ENCODE measurements at regions not wholly inside any gene's neighbourhood (a gene's known extent, or its start where the extent isn't known, plus 50 kb on each side); places are given as distances from the start of the nearest gene placed in this dataset.

DNA sequence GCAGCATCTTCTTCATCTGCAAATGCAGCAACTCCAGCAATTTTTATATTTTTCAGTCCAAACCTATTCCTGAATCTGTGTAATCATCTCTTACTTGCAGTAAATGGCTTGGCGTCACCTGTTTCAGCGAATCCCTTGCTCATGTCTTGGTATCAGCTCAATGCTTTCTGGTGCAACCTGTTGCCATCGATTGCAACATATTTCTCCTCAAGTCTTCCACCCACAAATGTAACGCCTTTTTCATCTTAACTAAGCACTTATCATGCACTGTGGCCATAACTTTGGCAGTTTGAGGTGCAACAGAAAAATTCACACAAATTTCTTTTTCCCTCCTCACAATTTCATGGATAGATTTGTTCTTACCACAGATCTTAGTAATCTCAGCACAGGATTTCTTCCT lies 168.3 kb downstream of the HERPUD2 start:
- TF ChIP-seq, protein P1, sequence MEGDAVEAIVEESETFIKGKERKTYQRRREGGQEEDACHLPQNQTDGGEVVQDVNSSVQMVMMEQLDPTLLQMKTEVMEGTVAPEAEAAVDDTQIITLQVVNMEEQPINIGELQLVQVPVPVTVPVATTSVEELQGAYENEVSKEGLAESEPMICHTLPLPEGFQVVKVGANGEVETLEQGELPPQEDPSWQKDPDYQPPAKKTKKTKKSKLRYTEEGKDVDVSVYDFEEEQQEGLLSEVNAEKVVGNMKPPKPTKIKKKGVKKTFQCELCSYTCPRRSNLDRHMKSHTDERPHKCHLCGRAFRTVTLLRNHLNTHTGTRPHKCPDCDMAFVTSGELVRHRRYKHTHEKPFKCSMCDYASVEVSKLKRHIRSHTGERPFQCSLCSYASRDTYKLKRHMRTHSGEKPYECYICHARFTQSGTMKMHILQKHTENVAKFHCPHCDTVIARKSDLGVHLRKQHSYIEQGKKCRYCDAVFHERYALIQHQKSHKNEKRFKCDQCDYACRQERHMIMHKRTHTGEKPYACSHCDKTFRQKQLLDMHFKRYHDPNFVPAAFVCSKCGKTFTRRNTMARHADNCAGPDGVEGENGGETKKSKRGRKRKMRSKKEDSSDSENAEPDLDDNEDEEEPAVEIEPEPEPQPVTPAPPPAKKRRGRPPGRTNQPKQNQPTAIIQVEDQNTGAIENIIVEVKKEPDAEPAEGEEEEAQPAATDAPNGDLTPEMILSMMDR (IDR thresholded peaks at IDR 0.05; ENCODE audit: borderline replicate concordance, insufficient read depth, low read depth, low read length), result no peak
- H3K4me3 ChIP-seq (ENCODE audit: low read depth, low read length), result no peak overlapping the region

DNA sequence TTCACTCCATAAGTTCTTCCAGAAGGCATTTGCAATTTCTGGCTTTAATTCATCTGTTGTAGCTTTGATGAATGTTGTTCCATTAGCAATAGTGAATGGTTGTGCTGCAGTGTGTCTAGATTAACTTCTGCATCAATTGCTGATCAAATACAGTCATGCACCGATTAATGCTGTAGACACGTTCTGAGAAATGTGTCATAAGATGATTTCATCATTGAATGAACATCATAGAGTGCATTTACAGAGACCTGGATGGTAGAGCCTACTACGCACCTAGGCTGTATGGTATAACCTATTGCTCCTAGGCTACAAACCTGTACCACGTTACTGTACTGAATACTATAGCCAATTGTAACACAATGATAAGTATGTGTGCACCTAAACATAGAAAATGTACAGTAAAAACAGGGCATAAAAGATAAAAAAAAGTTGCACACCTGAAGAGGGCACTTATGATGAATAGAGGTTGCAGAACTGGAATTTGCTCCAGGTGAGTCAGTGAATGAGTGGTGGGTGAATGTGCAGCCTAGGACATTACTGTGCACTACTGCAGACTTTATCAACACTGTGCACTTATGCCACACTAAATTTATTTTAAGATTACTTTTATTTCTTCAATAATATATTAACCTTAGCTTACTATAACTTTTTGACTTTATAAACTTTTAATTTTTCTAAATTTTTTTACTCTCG lies 170.7 kb downstream of the HERPUD2 start:
- TF ChIP-seq, protein P1 (IDR thresholded peaks at IDR 0.05; ENCODE audit: borderline replicate concordance, insufficient read depth, low read depth, low read length), result no peak
- no peak overlapping the region for H3K4me3 ChIP-seq (ENCODE audit: low read depth, low read length)

DNA sequence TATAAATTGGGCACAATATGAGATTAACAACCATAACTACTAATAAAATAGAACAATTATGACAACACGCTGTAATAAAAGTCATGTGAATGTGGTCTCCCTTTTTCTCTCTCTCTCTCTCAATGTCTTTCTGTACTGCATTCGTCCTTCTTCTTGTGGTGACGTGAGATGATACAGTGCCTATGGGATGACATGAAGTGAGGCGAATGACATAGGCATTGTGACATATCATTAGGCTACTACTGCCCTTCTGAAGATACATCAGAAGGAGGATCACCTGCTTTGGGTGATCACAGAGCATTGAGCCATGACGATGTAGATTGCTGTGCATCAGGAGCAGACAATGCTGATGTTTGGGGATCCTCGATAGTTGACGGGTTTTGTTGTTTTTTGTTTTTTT lies 171.6 kb downstream of the HERPUD2 start:
- TF ChIP-seq, protein P1 (IDR thresholded peaks at IDR 0.05; ENCODE audit: borderline replicate concordance, insufficient read depth, low read depth, low read length), result no peak
- no peak overlapping the region for H3K4me3 ChIP-seq (ENCODE audit: low read depth, low read length)

DNA sequence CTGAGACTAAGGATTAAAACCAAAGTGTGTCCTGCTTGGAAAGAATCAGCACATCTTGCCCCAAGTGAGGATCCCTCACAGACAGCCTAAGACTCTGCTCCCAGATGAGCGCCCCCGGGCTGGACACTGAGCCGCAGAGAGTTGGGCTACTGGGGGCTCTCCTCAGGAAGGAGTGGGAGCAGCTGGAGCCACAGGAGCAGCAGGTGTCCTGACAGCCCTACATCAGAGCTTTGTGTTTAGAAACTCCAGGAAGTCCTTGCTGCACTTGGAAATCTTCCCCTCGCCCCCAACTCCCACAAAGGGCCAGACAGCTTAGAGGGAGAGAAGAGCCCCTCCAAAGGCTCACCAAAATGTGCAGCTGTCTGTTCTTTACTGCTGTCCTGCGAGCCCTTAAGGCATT lies 172.2 kb downstream of the HERPUD2 start:
- no peak overlapping the region for H3K4me3 ChIP-seq (ENCODE audit: low read depth, low read length)
- TF ChIP-seq, protein P1 (IDR thresholded peaks at IDR 0.05; ENCODE audit: borderline replicate concordance, insufficient read depth, low read depth, low read length), result no peak

DNA sequence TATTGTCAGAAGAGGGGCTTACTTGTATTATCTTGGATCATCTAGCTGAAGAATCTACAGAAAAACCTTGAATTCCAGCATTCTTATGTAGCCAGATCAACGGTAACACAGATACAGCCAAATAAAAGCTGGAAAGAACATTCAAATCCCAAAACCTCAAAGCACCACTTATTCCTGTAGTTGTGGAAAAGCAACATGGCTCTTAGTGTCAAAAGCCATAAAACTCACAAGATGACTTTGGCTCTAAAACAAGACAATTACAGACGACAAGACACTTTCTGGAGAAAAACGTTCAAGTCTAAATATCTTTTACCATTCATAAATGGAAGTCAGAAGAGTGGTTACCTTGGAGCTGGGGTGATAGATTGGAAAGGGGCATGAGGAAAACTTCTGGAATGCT lies 173.0 kb downstream of the HERPUD2 start:
- no peak overlapping the region for H3K4me3 ChIP-seq (ENCODE audit: low read depth, low read length)
- TF ChIP-seq, protein P1 (IDR thresholded peaks at IDR 0.05; ENCODE audit: borderline replicate concordance, insufficient read depth, low read depth, low read length), result no peak

DNA sequence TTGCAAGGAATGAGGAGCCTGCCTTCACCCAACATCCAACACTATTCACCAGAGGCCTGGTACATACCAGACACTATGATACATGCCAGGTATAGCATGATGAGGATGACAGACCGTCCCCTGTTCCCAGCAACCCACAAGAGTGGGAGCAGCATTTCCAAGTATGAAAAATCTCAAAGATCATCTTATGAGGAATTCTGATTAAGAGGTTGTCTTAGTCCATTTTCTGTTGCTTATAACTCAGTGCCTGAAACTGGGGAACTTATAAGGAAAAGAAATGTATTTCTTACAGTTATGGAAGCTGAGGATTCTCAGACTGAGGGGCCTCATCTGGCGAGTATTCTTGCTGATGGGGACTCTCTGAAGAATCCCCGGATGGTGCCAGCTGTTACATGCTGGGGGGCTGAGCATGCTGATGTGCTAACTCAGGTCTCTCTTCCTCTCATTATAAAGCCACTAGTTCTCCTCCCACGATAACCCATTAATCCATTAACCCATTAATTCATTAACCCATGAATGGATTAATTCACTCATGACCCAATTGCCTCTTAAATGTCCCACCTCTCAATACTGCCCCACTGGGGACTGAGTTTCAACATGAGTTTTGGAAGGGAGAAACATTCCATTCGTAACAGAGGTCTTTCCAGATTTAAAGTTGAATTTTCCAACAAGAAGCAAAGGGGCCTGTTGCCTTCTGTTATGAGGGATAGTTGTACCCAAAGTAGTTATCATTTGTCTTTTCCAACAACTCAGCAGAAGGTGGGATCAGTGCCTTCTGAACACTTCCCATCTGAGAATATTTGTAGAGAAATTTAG lies 173.9 kb downstream of the HERPUD2 start:
- no peak overlapping the region for H3K4me3 ChIP-seq (ENCODE audit: low read depth, low read length)
- TF ChIP-seq, protein P1 (IDR thresholded peaks at IDR 0.05; ENCODE audit: borderline replicate concordance, insufficient read depth, low read depth, low read length), result no peak
